Ovary (tissue), 3 donors: ENCODE measurements at regions not wholly inside any gene's neighbourhood (a gene's known extent, or its start where the extent isn't known, plus 50 kb on each side); places are given as distances from the start of the nearest gene placed in this dataset.

Source experiments
- POLR2A ChIP-seq: fragments of 450-650 bp; IDR thresholded peaks from one replicate; pipeline ENCODE4 v1.6.1; 2017; ENCODE audit warnings: antibody characterized with exemption, mild to moderate bottlenecking, moderate library complexity
- TF ChIP-seq, protein P1 (sequence below), 3 donors: fragments of 450-650 bp in 2 of 3; fragments of 200-600 bp in 1 of 3; IDR thresholded peaks; one replicate each; pipeline versions ENCODE4 v1.5.1 to v1.8.0; 2016 to 2022; ENCODE audit warnings: antibody characterized with exemption in 3 of 3, mild to moderate bottlenecking in 1 of 3
- donor health status: DM: no; HTN: no; CAD: no.

DNA sequence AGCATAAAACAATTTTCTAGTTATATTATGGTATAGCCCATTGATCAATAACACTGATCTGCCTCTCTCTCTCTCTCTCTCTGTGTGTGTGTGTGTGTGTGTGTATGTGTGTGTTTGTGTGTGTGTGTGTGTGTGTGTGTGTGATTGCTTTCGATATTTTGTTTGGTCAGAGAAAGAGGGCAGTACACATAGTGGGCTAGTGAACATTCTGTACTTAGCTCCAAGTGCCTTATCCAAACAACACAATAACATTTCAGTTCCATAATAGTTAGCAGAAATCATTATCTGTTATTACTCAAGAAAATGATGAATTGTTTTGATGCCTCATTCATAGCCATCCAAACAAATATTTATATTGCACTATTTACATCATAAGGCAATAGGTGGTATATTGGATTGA lies 979.1 kb upstream of the CITED2 start:
- TF ChIP-seq, protein P1, sequence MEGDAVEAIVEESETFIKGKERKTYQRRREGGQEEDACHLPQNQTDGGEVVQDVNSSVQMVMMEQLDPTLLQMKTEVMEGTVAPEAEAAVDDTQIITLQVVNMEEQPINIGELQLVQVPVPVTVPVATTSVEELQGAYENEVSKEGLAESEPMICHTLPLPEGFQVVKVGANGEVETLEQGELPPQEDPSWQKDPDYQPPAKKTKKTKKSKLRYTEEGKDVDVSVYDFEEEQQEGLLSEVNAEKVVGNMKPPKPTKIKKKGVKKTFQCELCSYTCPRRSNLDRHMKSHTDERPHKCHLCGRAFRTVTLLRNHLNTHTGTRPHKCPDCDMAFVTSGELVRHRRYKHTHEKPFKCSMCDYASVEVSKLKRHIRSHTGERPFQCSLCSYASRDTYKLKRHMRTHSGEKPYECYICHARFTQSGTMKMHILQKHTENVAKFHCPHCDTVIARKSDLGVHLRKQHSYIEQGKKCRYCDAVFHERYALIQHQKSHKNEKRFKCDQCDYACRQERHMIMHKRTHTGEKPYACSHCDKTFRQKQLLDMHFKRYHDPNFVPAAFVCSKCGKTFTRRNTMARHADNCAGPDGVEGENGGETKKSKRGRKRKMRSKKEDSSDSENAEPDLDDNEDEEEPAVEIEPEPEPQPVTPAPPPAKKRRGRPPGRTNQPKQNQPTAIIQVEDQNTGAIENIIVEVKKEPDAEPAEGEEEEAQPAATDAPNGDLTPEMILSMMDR (IDR thresholded peaks at IDR 0.05), result no peak
- TF ChIP-seq POLR2A, result no peak
